ENCODE measurements at regions not wholly inside any gene's neighbourhood (a gene's known extent, or its start where the extent isn't known, plus 50 kb on each side); places are given as distances from the start of the nearest gene placed in this dataset.

- no peaks in the 10 kb centered on the region for H3K4me1 ChIP-seq
- DNase-seq, result no peak
- H3K27me3 ChIP-seq, result no peaks in the 10 kb centered on the region
- in situ Hi-C loops (cut with MboI; ENCODE audit: low pct_ligation_motif_present in 1 of 4, low pct_unique_long_range_greater_than_20kb in 1 of 4, low sequenced_read_pairs in 3 of 4), result no loop called here
- no peak overlapping the region for H3K4me3 ChIP-seq
- H3K9me3 ChIP-seq, result no peaks in the 10 kb centered on the region
- intact Hi-C loops (cut with DNase I; ENCODE audit: low total_unique reads), result no loop called here
- TF ChIP-seq EP300 (IDR thresholded peaks at IDR 0.05; ENCODE audit: low read depth) (no peak), CTCF (IDR thresholded peaks at IDR 0.05) (no peak), POLR2A (IDR thresholded peaks at IDR 0.05) (no peak), POLR2AphosphoS5 (IDR thresholded peaks at IDR 0.05) (no peak)
- H3K36me3 ChIP-seq, result no peaks in the 10 kb centered on the region
- H3K27ac ChIP-seq, result no peak overlapping the region
- WGBS, 2 donors (ENCODE audit: low coverage in 1 of 2), result 67 to 78% methylated on average over 2 of the region's 2 CpGs
Measured at GRCh38 chr12:78778339-78778738, 86.2 kb upstream of the SYT1 start.

DNA sequence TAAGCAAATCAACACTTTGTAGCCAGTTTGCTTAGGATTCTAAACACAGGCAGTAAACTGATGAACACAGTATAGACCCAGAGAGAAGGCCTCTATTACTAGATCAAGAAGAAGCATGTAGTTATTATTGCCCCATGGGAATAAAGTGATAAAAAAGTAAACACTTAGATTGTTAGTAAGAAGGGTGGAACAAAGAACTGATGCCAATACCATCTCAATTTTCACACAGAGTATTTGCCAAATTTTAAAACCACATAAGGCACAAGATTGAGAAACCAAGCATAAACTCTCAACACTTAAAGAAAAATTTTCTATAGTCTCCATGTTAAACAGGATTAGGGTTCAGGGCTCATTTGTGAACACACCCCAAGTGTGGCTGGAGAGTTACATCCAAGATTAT is 77.0 kb upstream of the SYT1 start:
- Histone ChIP-seq H3K27ac (no peak overlapping the region), H3K9me3 (no peaks in the 10 kb centered on the region), H3K36me3 (no peaks in the 10 kb centered on the region), H3K27me3 (no peaks in the 10 kb centered on the region), H3K4me1 (no peaks in the 10 kb centered on the region), H3K4me3 (no peak overlapping the region)
- intact Hi-C loops (cut with DNase I; ENCODE audit: low total_unique reads) (no loop called here), in situ Hi-C loops (cut with MboI; ENCODE audit: low pct_ligation_motif_present in 1 of 4, low pct_unique_long_range_greater_than_20kb in 1 of 4, low sequenced_read_pairs in 3 of 4) (no loop called here)
- DNase-seq, result no peak
- no peak for TF ChIP-seq POLR2A (IDR thresholded peaks at IDR 0.05)
- TF ChIP-seq POLR2AphosphoS5 (IDR thresholded peaks at IDR 0.05), result no peak

DNA sequence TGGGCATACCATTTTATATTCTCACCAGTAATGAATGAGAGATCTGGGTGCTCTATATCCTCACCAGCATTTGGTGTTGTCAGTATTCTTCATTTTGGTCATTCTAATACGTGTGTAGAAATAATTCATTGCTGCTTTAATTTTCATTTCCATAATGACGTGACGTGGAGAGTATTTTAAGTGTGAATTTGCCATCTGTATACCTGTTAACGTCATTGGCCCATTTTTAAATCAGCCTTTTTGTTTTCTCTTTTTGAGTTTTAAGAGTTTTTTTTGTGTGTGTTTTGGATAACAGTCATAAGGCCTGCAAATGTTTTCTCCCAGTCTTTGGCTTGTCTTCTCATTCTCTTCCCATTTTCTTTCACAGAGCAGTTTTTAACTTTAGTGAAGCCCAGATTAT is 74.4 kb upstream of the SYT1 start:
- in situ Hi-C loops (cut with MboI; ENCODE audit: low pct_ligation_motif_present in 1 of 4, low pct_unique_long_range_greater_than_20kb in 1 of 4, low sequenced_read_pairs in 3 of 4), result no loop called here

DNA sequence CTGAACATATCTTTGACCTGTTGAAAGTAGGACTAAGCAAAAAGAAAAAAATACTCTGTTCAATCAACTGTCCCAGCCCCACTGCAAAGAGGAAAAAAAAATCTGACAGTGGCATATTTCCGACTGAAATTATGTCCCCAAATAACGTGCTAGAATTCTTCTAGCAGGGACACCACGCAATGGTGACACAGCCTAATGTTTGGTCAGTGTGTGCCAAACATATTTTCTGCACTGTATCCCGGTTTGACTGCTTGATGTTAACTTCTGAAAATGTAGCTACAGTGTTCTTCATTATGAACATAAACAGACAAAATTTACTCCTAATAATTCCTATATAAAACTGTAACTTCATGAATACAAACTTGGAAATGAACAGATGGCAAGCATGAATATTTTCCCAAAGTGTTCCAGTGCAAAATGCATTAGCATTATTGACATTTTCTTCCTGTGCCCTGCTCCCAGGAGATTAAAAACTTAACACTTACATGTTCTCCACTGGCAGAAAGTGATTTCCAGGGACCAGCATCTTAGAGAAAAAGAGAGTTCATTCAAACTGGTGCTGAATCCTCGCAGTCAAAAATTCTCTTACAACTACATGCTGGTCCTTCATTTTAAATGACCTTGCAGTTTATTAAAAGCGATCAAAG is 72.4 kb upstream of the SYT1 start:
- WGBS, 2 donors (ENCODE audit: low coverage in 1 of 2), result 80 to 87% methylated on average over 4 to 6 of the region's 6 CpGs
- no peak overlapping the region for H3K27ac ChIP-seq
- DNase-seq, result no peak

More for the DNA sequence above, 74.4 kb upstream of the SYT1 start:
- Histone ChIP-seq H3K27ac (no peak overlapping the region), H3K27me3 (no peaks in the 10 kb centered on the region), H3K9me3 (no peaks in the 10 kb centered on the region), H3K36me3 (no peaks in the 10 kb centered on the region), H3K4me3 (no peak overlapping the region), H3K4me1 (no peaks in the 10 kb centered on the region)
- TF ChIP-seq POLR2A (IDR thresholded peaks at IDR 0.05) (no peak), EP300 (IDR thresholded peaks at IDR 0.05; ENCODE audit: low read depth) (no peak), POLR2AphosphoS5 (IDR thresholded peaks at IDR 0.05) (no peak), CTCF (IDR thresholded peaks at IDR 0.05) (no peak)
- 80% methylated on average over 4 of the region's 4 CpGs for WGBS, 2 donors (ENCODE audit: low coverage in 1 of 2)
- intact Hi-C loops (cut with DNase I; ENCODE audit: low total_unique reads), result no loop called here
- no peak for DNase-seq

More for the DNA sequence above, 72.4 kb upstream of the SYT1 start:
- intact Hi-C loops (cut with DNase I; ENCODE audit: low total_unique reads) (no loop called here), in situ Hi-C loops (cut with MboI; ENCODE audit: low pct_ligation_motif_present in 1 of 4, low pct_unique_long_range_greater_than_20kb in 1 of 4, low sequenced_read_pairs in 3 of 4) (no loop called here)
- TF ChIP-seq POLR2AphosphoS5 (IDR thresholded peaks at IDR 0.05), result no peak
- TF ChIP-seq POLR2A (IDR thresholded peaks at IDR 0.05), result no peak
- TF ChIP-seq CTCF (IDR thresholded peaks at IDR 0.05), result no peak
- no peak for TF ChIP-seq EP300 (IDR thresholded peaks at IDR 0.05; ENCODE audit: low read depth)
- H3K9me3 ChIP-seq, result no peaks in the 10 kb centered on the region
- no peaks in the 10 kb centered on the region for H3K4me1 ChIP-seq
- H3K27me3 ChIP-seq, result no peaks in the 10 kb centered on the region
- no peak overlapping the region for H3K4me3 ChIP-seq
- no peaks in the 10 kb centered on the region for H3K36me3 ChIP-seq

Data from transverse colon (tissue), 4 donors.